H1 (cell line): ENCODE measurements at regions not wholly inside any gene's neighbourhood (a gene's known extent, or its start where the extent isn't known, plus 50 kb on each side); places are given as distances from the start of the nearest gene placed in this dataset.

Source experiments
- CTCF ChIA-PET: fragments of 300-600 bp; sonication (Branson Sonifier 250); formaldehyde crosslinking; loops from one replicate; lab custom pipeline; 2021; ENCODE audit not compliant: partially characterized antibody; lab: Charles Lee
- POLR2A ChIA-PET: fragments of 300-600 bp; sonication (Branson Sonifier 250); formaldehyde crosslinking; loops from one replicate; lab custom pipeline; 2021; ENCODE audit warnings: inconsistent platforms; ENCODE audit not compliant: partially characterized antibody; lab: Charles Lee
- DNase-seq, 2 experiments: peaks; one replicate each; pipeline versions ENCODE4 v3.0.0 to v3.0.0-alpha.2; 2010 to 2022; ENCODE audit warnings: low spot score in 2 of 2, low read depth in 1 of 2, mixed read lengths in 1 of 2
- FAIRE-seq: peaks from 2 replicates; lab custom pipeline; 2011; peaks lifted over from hg19 to GRCh38; lab: Jason Lieb, UNC
- H2AFZ ChIP-seq: 2 replicates; pipeline ENCODE4 v1.8.1; 2012; ENCODE audit warnings: low read length, inconsistent platforms
- H2AK5ac ChIP-seq: 2 replicates; pipeline ENCODE4 v1.6.1; 2013; ENCODE audit warnings: low read depth, low read length
- H2BK120ac ChIP-seq: replicated peaks from 2 replicates; pipeline ENCODE3; 2013; ENCODE audit warnings: low read depth, low read length, inconsistent platforms
- H2BK12ac ChIP-seq: 2 replicates; pipeline ENCODE4 v1.6.1; 2013; ENCODE audit warnings: low read depth, low read length
- H2BK15ac ChIP-seq: 2 replicates; pipeline ENCODE4 v1.6.1; 2013; ENCODE audit warnings: low read length
- H2BK20ac ChIP-seq: 2 replicates; pipeline ENCODE4 v1.6.1; 2013; ENCODE audit warnings: low read length
- H2BK5ac ChIP-seq: 2 replicates; pipeline ENCODE4 v1.6.1; 2013; ENCODE audit warnings: low read depth, low read length
- H3K14ac ChIP-seq: 2 replicates; pipeline ENCODE4 v1.6.1; 2013; ENCODE audit warnings: inconsistent platforms; ENCODE audit not compliant: insufficient read length
- H3K18ac ChIP-seq: 2 replicates; pipeline ENCODE4 v1.6.1; 2013; ENCODE audit warnings: low read length; ENCODE audit errors: extremely low read depth
- H3K23ac ChIP-seq: 2 replicates; pipeline ENCODE4 v1.6.1; 2013; ENCODE audit warnings: inconsistent platforms; ENCODE audit not compliant: insufficient read length
- H3K23me2 ChIP-seq: 2 replicates; pipeline ENCODE4 v1.6.1; 2013; ENCODE audit warnings: low read depth, low read length
- H3K27ac ChIP-seq: 2 replicates; pipeline ENCODE4 v1.6.1; 2011; ENCODE audit warnings: low read depth, low read length, inconsistent platforms
- H3K27me3 ChIP-seq, 4 experiments: replicated peaks in 1 of 4; 1 replicate in 1 of 4; 2 replicates in 3 of 4; pipeline versions ENCODE4 v1.6.1 to v1.8.1; 2011 to 2013; ENCODE audit warnings: low read length in 3 of 4, mild to moderate bottlenecking in 3 of 4, inconsistent platforms in 2 of 4, mixed read lengths in 2 of 4, moderate library complexity in 1 of 4; ENCODE audit not compliant: control insufficient read depth in 3 of 4, insufficient read depth in 3 of 4; ENCODE audit errors: extremely low read depth in 1 of 4
- H3K36me3 ChIP-seq, 4 experiments: 2 replicates each; pipeline versions ENCODE4 v1.6.1 to v1.8.1; 2011 to 2013; ENCODE audit warnings: mild to moderate bottlenecking in 4 of 4, low read length in 3 of 4, moderate library complexity in 2 of 4, control low read depth in 1 of 4, inconsistent platforms in 1 of 4; ENCODE audit not compliant: insufficient read depth in 4 of 4, control insufficient read depth in 2 of 4
- H3K4ac ChIP-seq: replicated peaks from 2 replicates; pipeline ENCODE3; 2013; ENCODE audit warnings: low read length, low read depth, mixed read lengths, inconsistent platforms; ENCODE audit not compliant: insufficient read length
- H3K4me1 ChIP-seq, 4 experiments: replicated peaks in 1 of 4; 1 replicate in 1 of 4; 2 replicates in 3 of 4; pipeline versions ENCODE4 v1.6.1 to v1.8.1; 2011 to 2013; ENCODE audit warnings: low read length in 3 of 4, inconsistent platforms in 2 of 4, mixed read lengths in 1 of 4; ENCODE audit not compliant: insufficient read depth in 4 of 4, control insufficient read depth in 3 of 4
- H3K4me2 ChIP-seq, 2 experiments: 2 replicates each; pipeline versions ENCODE4 v1.6.1 to v1.8.1; 2011 to 2013; ENCODE audit warnings: low read depth in 2 of 2, low read length in 2 of 2, control low read depth in 1 of 2, inconsistent platforms in 1 of 2, mild to moderate bottlenecking in 1 of 2; ENCODE audit not compliant: insufficient read depth in 1 of 2
- H3K4me3 ChIP-seq, 4 experiments: fragments of 200-600, 300-600 bp in 1 of 4; sonication (generic), shearing (Covaris generic), sonication (Bioruptor Twin) in 1 of 4; 2 replicates each; pipeline versions ENCODE4 v1.5.1 to v1.8.1; 2011 to 2016; ENCODE audit warnings: low read length in 4 of 4, low read depth in 3 of 4, control low read depth in 2 of 4, inconsistent platforms in 2 of 4, mild to moderate bottlenecking in 2 of 4, mixed read lengths in 1 of 4, moderate library complexity in 1 of 4; ENCODE audit not compliant: insufficient read depth in 2 of 4; ENCODE audit errors: extremely low read depth in 1 of 4
- H3K56ac ChIP-seq: replicated peaks from 2 replicates; pipeline ENCODE3; 2013; ENCODE audit warnings: low read depth, mild to moderate bottlenecking, mixed read lengths, low read length, inconsistent platforms; ENCODE audit not compliant: insufficient read length
- H3K79me1 ChIP-seq: 2 replicates; pipeline ENCODE4 v1.6.1; 2013; ENCODE audit warnings: low read depth, low read length, control low read depth
- H3K79me2 ChIP-seq, 2 experiments: 2 replicates each; pipeline versions ENCODE4 v1.6.1 to v1.8.1; 2012 to 2013; ENCODE audit warnings: low read length in 2 of 2, mild to moderate bottlenecking in 2 of 2, inconsistent platforms in 1 of 2; ENCODE audit not compliant: insufficient read depth in 2 of 2, control insufficient read depth in 1 of 2
- H3K9ac ChIP-seq, 4 experiments: replicated peaks in 1 of 4; 1 replicate in 1 of 4; 2 replicates in 3 of 4; pipeline versions ENCODE4 v1.6.1 to v1.8.1; 2011 to 2013; ENCODE audit warnings: low read depth in 3 of 4, low read length in 3 of 4, control low read depth in 2 of 4, mild to moderate bottlenecking in 2 of 4, moderate library complexity in 2 of 4, inconsistent platforms in 1 of 4; ENCODE audit errors: extremely low read depth in 1 of 4
- H3K9me3 ChIP-seq, 2 experiments: 2 replicates each; pipeline versions ENCODE4 v1.6.1 to v1.8.1; 2012 to 2013; ENCODE audit warnings: mild to moderate bottlenecking in 2 of 2, moderate library complexity in 2 of 2, control low read depth in 1 of 2, inconsistent platforms in 1 of 2, low read depth in 1 of 2, low read length in 1 of 2, mixed read lengths in 1 of 2; ENCODE audit not compliant: insufficient read depth in 2 of 2
- H4K20me1 ChIP-seq, 2 experiments: replicated peaks in 1 of 2; 2 replicates each; pipeline versions ENCODE3 to v1.8.1; 2011 to 2013; ENCODE audit warnings: inconsistent platforms in 2 of 2, low read length in 2 of 2, mild to moderate bottlenecking in 1 of 2; ENCODE audit not compliant: insufficient read depth in 2 of 2, control insufficient read depth in 1 of 2
- H4K5ac ChIP-seq: 2 replicates; pipeline ENCODE4 v1.6.1; 2013; ENCODE audit warnings: low read length, low read depth, mixed read lengths, inconsistent platforms; ENCODE audit not compliant: insufficient read length
- H4K8ac ChIP-seq: 2 replicates; pipeline ENCODE4 v1.8.0; 2013; ENCODE audit warnings: mild to moderate bottlenecking, moderate library complexity, low read length, inconsistent platforms; ENCODE audit not compliant: insufficient read depth; ENCODE audit errors: extremely low read depth
- H4K91ac ChIP-seq: replicated peaks from 2 replicates; pipeline ENCODE3; 2013; ENCODE audit warnings: low read length, mixed read lengths, inconsistent platforms; ENCODE audit not compliant: insufficient read length
- BRCA1 ChIP-seq: IDR thresholded peaks from 2 replicates; pipeline ENCODE4 v1.6.1; 2012; ENCODE audit warnings: low read depth, low read length, improper control_type of control experiment
- CEBPB ChIP-seq: IDR thresholded peaks from 2 replicates; pipeline ENCODE4 v1.6.1; 2012; ENCODE audit warnings: low read depth, low read length
- CHD1 ChIP-seq: IDR thresholded peaks from 2 replicates; pipeline ENCODE4 v1.6.1; 2012; ENCODE audit warnings: low read depth, low read length, improper control_type of control experiment
- EGR1 ChIP-seq: IDR thresholded peaks from 2 replicates; pipeline ENCODE4 v1.6.1; 2011; ENCODE audit warnings: low read depth, low read length, borderline replicate concordance
- JUN ChIP-seq: IDR thresholded peaks from 2 replicates; pipeline ENCODE4 v1.6.1; 2011; ENCODE audit warnings: low read depth, mild to moderate bottlenecking, improper control_type of control experiment, low read length
- JUND ChIP-seq: IDR thresholded peaks from 2 replicates; pipeline ENCODE4 v1.6.1; 2011; ENCODE audit warnings: mild to moderate bottlenecking, improper control_type of control experiment, low read length
- KDM4A ChIP-seq: IDR thresholded peaks from one replicate; pipeline ENCODE4 v1.7.1; 2012; ENCODE audit warnings: low read depth, mild to moderate bottlenecking, moderate library complexity, low read length, inconsistent platforms; ENCODE audit not compliant: severe bottlenecking
- PHF8 ChIP-seq: fragments of 200-600 bp; sonication (generic); conservative IDR thresholded peaks from 2 replicates; pipeline ENCODE4 v1.7.1; 2012; ENCODE audit warnings: low read depth, mild to moderate bottlenecking, inconsistent platforms, low read length, moderate library complexity
- POU5F1 ChIP-seq: IDR thresholded peaks from 2 replicates; pipeline ENCODE4 v1.6.1; 2011; ENCODE audit warnings: low read depth, mild to moderate bottlenecking, low read length, moderate library complexity
- SAP30 ChIP-seq: fragments of 300-600 bp; sonication (generic); IDR thresholded peaks from 2 replicates; pipeline ENCODE4 v1.7.1; 2012; ENCODE audit warnings: low read length, moderate library complexity, mild to moderate bottlenecking, inconsistent platforms; ENCODE audit not compliant: insufficient read depth, insufficient replicate concordance
- SIRT6 ChIP-seq: IDR thresholded peaks from one replicate; pipeline ENCODE4 v1.7.1; 2012; ENCODE audit warnings: low read length, inconsistent platforms
- SIX5 ChIP-seq: IDR thresholded peaks from 2 replicates; pipeline ENCODE4 v1.6.1; 2011; ENCODE audit warnings: mild to moderate bottlenecking, low read depth, low read length
- SUZ12 ChIP-seq: fragments of 200-600 bp; sonication (generic); IDR thresholded peaks from 2 replicates; pipeline ENCODE4 v1.6.1; 2012; ENCODE audit warnings: mild to moderate bottlenecking, inconsistent platforms, low read length, moderate library complexity, mixed read lengths
- TAF1 ChIP-seq: IDR thresholded peaks from 2 replicates; pipeline ENCODE4 v1.6.1; 2011; ENCODE audit warnings: mild to moderate bottlenecking, low read depth, low read length
- TAF7 ChIP-seq: optimal IDR thresholded peaks from 2 replicates; pipeline ENCODE3; 2011; ENCODE audit warnings: low read depth, mild to moderate bottlenecking, inconsistent platforms, low read length, moderate library complexity, borderline replicate concordance
- WGBS, 2 experiments: shearing (Covaris generic) in 1 of 2; methylation state at CpG; one replicate each; pipeline versions ENCODE4 v1.1.6 to v1.1.7; 2013 to 2015; ENCODE audit warnings: low lambda C conversion rate in 2 of 2, mixed read lengths in 2 of 2, inconsistent platforms in 1 of 2, low coverage in 1 of 2, missing lambda C conversion rate in 1 of 2; ENCODE audit not compliant: insufficient replicate concordance in 2 of 2, insufficient coverage in 1 of 2, insufficient read length in 1 of 2; ENCODE audit errors: extremely low coverage in 1 of 2, missing lambda C conversion rate in 1 of 2; 5-methylcytosine and 5-hydroxymethylcytosine counted together
- TF ChIP-seq, protein P1 (sequence below): IDR thresholded peaks from 2 replicates; pipeline ENCODE4 v1.6.1; 2012; ENCODE audit warnings: inconsistent platforms

DNA sequence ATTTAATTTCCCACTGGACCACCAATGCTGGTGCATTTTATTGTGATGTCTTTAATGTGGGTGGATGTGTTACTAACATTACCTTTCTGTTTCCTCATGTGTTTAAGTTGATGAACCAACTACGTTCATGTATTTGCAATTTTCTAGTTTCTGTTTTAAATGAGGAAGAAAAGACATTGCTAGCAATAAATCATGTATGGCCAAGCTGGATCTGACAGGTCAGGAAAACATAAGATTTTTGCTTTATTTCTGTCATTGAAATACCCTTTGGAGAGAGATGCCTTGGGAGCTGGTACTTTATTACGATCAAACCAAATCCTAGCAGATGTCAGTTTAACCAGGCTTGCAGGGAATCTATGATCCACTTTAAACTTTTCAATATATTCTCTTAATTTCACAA, 553.2 kb downstream of the RFC3 start:
- H3K27ac ChIP-seq = no peak overlapping the region
- no peaks in the 10 kb centered on the region for H3K79me2 ChIP-seq
- FAIRE-seq (no peak), DNase-seq (no peak)
- peaks cover 0 to under 1% (median 0%) of the 10 kb centered on the region in 4 experiments; a peak in 2 of 7 replicates for H3K4me1 ChIP-seq
- H2BK20ac ChIP-seq = no peak overlapping the region
- H2BK12ac ChIP-seq = no peak overlapping the region
- H3K79me1 ChIP-seq = no peaks in the 10 kb centered on the region
- H3K14ac ChIP-seq = no peak overlapping the region
- H2BK120ac ChIP-seq = no peak overlapping the region
- no peaks in the 10 kb centered on the region for H4K20me1 ChIP-seq
- no peak overlapping the region for H4K5ac ChIP-seq
- H3K18ac ChIP-seq = no peak overlapping the region
- no peak overlapping the region for H3K9ac ChIP-seq
- no peak overlapping the region for H3K4ac ChIP-seq
- no peaks in the 10 kb centered on the region for H3K36me3 ChIP-seq
- H2BK15ac ChIP-seq = no peak overlapping the region
- H3K27me3 ChIP-seq = no peaks in the 10 kb centered on the region
- no peak overlapping the region for H3K4me2 ChIP-seq
- H4K91ac ChIP-seq = no peak overlapping the region
- no peak overlapping the region for H3K56ac ChIP-seq
- POLR2A ChIA-PET = no interaction called here
- no peak overlapping the region for H2AK5ac ChIP-seq
- 92% methylated on average over 2 of the region's 2 CpGs; no CpG with 5 or more reads in 1 of the 2 experiments for WGBS, 2 experiments
- H3K23ac ChIP-seq = no peak overlapping the region
- H3K23me2 ChIP-seq = no peaks in the 10 kb centered on the region
- CTCF ChIA-PET = no interaction called here
- H4K8ac ChIP-seq = no peak overlapping the region
- H3K4me3 ChIP-seq = no peak overlapping the region
- no peak overlapping the region for H2AFZ ChIP-seq
- H3K9me3 ChIP-seq = no peaks in the 10 kb centered on the region
- no peak overlapping the region for H2BK5ac ChIP-seq
- TF ChIP-seq CEBPB = no peak
- TF ChIP-seq CHD1 = no peak
- no peak for TF ChIP-seq EGR1
- TF ChIP-seq SUZ12 = no peak
- TF ChIP-seq JUND = no peak
- no peak for TF ChIP-seq JUN
- no peak for TF ChIP-seq KDM4A
- no peak for TF ChIP-seq POU5F1
- TF ChIP-seq TAF1 = no peak
- TF ChIP-seq BRCA1 = no peak
- TF ChIP-seq, protein P1, sequence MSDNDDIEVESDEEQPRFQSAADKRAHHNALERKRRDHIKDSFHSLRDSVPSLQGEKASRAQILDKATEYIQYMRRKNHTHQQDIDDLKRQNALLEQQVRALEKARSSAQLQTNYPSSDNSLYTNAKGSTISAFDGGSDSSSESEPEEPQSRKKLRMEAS = no peak
- TF ChIP-seq SIRT6 = no peak
- TF ChIP-seq TAF7 = no peak
- no peak for TF ChIP-seq PHF8
- TF ChIP-seq SIX5 = no peak
- no peak for TF ChIP-seq SAP30
